Ishikawa (cell line): ENCODE measurements at regions not wholly inside any gene's neighbourhood (a gene's known extent, or its start where the extent isn't known, plus 50 kb on each side); places are given as distances from the start of the nearest gene placed in this dataset.

Source experiments
- CEBPB ChIP-seq: IDR thresholded peaks from 2 replicates; pipeline ENCODE4 v1.6.1; 2012
- CREB1 ChIP-seq: IDR thresholded peaks from 2 replicates; pipeline ENCODE4 v1.6.1; 2012; ENCODE audit warnings: low read depth
- EGR1 ChIP-seq: IDR thresholded peaks from 2 replicates; pipeline ENCODE4 v1.6.1; 2012
- EP300 ChIP-seq: IDR thresholded peaks from 2 replicates; pipeline ENCODE4 v1.6.1; 2012; ENCODE audit warnings: borderline replicate concordance
- FOXM1 ChIP-seq: IDR thresholded peaks from 2 replicates; pipeline ENCODE4 v1.6.1; 2012; ENCODE audit warnings: low read depth, borderline replicate concordance
- MAX ChIP-seq: IDR thresholded peaks from 2 replicates; pipeline ENCODE4 v1.6.1; 2012
- NFIC ChIP-seq: IDR thresholded peaks from 2 replicates; pipeline ENCODE4 v1.6.1; 2012
- RAD21 ChIP-seq: IDR thresholded peaks from 2 replicates; pipeline ENCODE4 v1.6.1; 2012; ENCODE audit warnings: low read depth
- REST ChIP-seq: IDR thresholded peaks from 2 replicates; pipeline ENCODE4 v1.6.1; 2012; ENCODE audit warnings: low read depth, mild to moderate bottlenecking
- TAF1 ChIP-seq: IDR thresholded peaks from 2 replicates; pipeline ENCODE4 v1.6.1; 2012; ENCODE audit warnings: low read depth, mild to moderate bottlenecking
- TCF12 ChIP-seq: IDR thresholded peaks from 2 replicates; pipeline ENCODE4 v1.6.1; 2012; ENCODE audit warnings: low read depth
- TEAD4 ChIP-seq: IDR thresholded peaks from 2 replicates; pipeline ENCODE4 v1.6.1; 2012
- USF1 ChIP-seq: IDR thresholded peaks from 2 replicates; pipeline ENCODE4 v1.6.1; 2012
- YY1 ChIP-seq: IDR thresholded peaks from 2 replicates; pipeline ENCODE4 v1.6.1; 2012; ENCODE audit warnings: low read depth
- ZBTB7A ChIP-seq: IDR thresholded peaks from 2 replicates; pipeline ENCODE4 v1.6.1; 2012; ENCODE audit warnings: low read depth

- no peak for TF ChIP-seq EGR1
These were observed 204.5 kb upstream of the SFSWAP start for GRCh38 chr12:131506426-131506825.

- TF ChIP-seq RAD21, result no peak
- TF ChIP-seq TEAD4, result no peak
These were observed 203.8 kb upstream of the SFSWAP start for GRCh38 chr12:131507094-131507493.

GRCh38 chr12:131507881-131508280 is 203.0 kb upstream of the SFSWAP start:
- no peak for TF ChIP-seq TAF1
- no peak for TF ChIP-seq EGR1
- no peak for TF ChIP-seq TCF12
- no peak for TF ChIP-seq FOXM1
- no peak for TF ChIP-seq ZBTB7A

- TF ChIP-seq EGR1 (no peak), ZBTB7A (no peak), NFIC (no peak), FOXM1 (no peak), REST (no peak), TAF1 (no peak), YY1 (no peak), EP300 (no peak), RAD21 (no peak), MAX (no peak)
These were observed 201.2 kb upstream of the SFSWAP start for GRCh38 chr12:131509701-131510100.

- TF ChIP-seq TCF12, result no peak
- no peak for TF ChIP-seq EP300
- TF ChIP-seq RAD21, result no peak
- no peak for TF ChIP-seq MAX
- no peak for TF ChIP-seq USF1
- TF ChIP-seq TEAD4, result no peak
- TF ChIP-seq CEBPB, result no peak
- TF ChIP-seq EGR1, result no peak
- TF ChIP-seq TAF1, result no peak
- no peak for TF ChIP-seq ZBTB7A
- no peak for TF ChIP-seq REST
- no peak for TF ChIP-seq FOXM1
- TF ChIP-seq YY1, result no peak
- no peak for TF ChIP-seq NFIC
- TF ChIP-seq CREB1, result no peak
These were observed 200.5 kb upstream of the SFSWAP start for GRCh38 chr12:131510431-131510830.

- TF ChIP-seq TAF1 (no peak), CEBPB (no peak)
These were observed 199.5 kb upstream of the SFSWAP start for GRCh38 chr12:131511391-131511802.

GRCh38 chr12:131511803-131512561 is 198.9 kb upstream of the SFSWAP start:
- TF ChIP-seq TCF12 (no peak), CEBPB (no peak), YY1 (no peak), RAD21 (no peak), EGR1 (no peak), REST (no peak), USF1 (no peak), ZBTB7A (no peak), TEAD4 (no peak), NFIC (no peak), EP300 (no peak), TAF1 (no peak), CREB1 (no peak), MAX (no peak), FOXM1 (no peak)
